ENCODE measurements at regions not wholly inside any gene's neighbourhood (a gene's known extent, or its start where the extent isn't known, plus 50 kb on each side); places are given as distances from the start of the nearest gene placed in this dataset.

DNA sequence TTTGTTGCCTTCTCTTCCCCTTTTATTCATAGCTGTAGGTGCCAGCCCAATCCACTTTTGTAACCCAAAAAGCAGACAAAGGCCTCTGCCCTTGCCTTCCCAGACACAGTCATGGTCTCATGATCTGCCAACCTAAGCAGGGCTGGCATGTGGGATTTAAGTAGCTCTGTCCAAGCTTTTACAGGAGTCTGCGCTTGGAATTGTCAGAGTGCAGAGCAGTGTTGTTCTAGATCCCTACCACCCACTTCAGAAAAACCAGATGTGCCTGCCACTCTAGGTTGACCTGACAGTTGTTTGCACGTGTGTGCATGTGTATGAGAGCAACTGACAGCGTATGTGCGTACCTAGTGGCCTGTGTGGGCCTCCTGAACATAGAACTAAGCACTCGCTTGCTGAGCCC, 87.8 kb upstream of the SPRY4 start:
- TF ChIP-seq POLR2A (IDR thresholded peaks at IDR 0.05; ENCODE audit: low read depth, low read length) (no peak), POLR2AphosphoS5 (IDR thresholded peaks at IDR 0.05; ENCODE audit: low read depth, low read length) (no peak), TAF1 (IDR thresholded peaks at IDR 0.05; ENCODE audit: low read depth, low read length) (no peak), PAX5 (IDR thresholded peaks at IDR 0.05; ENCODE audit: insufficient read depth, low read length, severe bottlenecking) (no peak), SPI1 (IDR thresholded peaks at IDR 0.05; ENCODE audit: low read depth, low read length) (no peak)

Data from GM12891 (cell line).